HG02763 (cell line): ENCODE measurements at regions not wholly inside any gene's neighbourhood (a gene's known extent, or its start where the extent isn't known, plus 50 kb on each side); places are given as distances from the start of the nearest gene placed in this dataset.

ENCODE experiments used
- ATAC-seq: cut with Tn5 transposase; IDR thresholded peaks from one replicate; pipeline ENCODE4 v1.9.1; 2021; ENCODE audit warnings: mild to moderate bottlenecking, moderate library complexity; ENCODE audit not compliant: unreplicated experiment

GRCh38 chr9:73548201-73548600 lies 396.5 kb downstream of the ANXA1 start:
- no peak for ATAC-seq

GRCh38 chr9:73549991-73550390 lies 398.3 kb downstream of the ANXA1 start:
- no peak for ATAC-seq

- ATAC-seq: no peak
Measured at GRCh38 chr9:73553295-73553694, 401.6 kb downstream of the ANXA1 start.

GRCh38 chr9:73558471-73558870 lies 406.8 kb downstream of the ANXA1 start:
- no peak for ATAC-seq

- ATAC-seq: no peak
Measured at GRCh38 chr9:73565026-73565425, 413.4 kb downstream of the ANXA1 start.

GRCh38 chr9:73565833-73566465 lies 414.3 kb downstream of the ANXA1 start:
- ATAC-seq: no peak

GRCh38 chr9:73566627-73567026 lies 415.0 kb downstream of the ANXA1 start:
- ATAC-seq: no peak

GRCh38 chr9:73573235-73573634 lies 421.6 kb downstream of the ANXA1 start:
- no peak for ATAC-seq

- ATAC-seq: no peak
Measured at GRCh38 chr9:73575101-73576060, 423.7 kb downstream of the ANXA1 start.

GRCh38 chr9:73577848-73578247 lies 426.2 kb downstream of the ANXA1 start:
- no peak for ATAC-seq

GRCh38 chr9:73579823-73580222 lies 428.2 kb downstream of the ANXA1 start:
- no peak for ATAC-seq

GRCh38 chr9:73583576-73583975 lies 431.9 kb downstream of the ANXA1 start:
- no peak for ATAC-seq

GRCh38 chr9:73595036-73595545 lies 443.4 kb downstream of the ANXA1 start:
- ATAC-seq: no peak

GRCh38 chr9:73596321-73596720 lies 444.7 kb downstream of the ANXA1 start:
- no peak for ATAC-seq

GRCh38 chr9:73597039-73597438 lies 445.4 kb downstream of the ANXA1 start:
- ATAC-seq: no peak

GRCh38 chr9:73597771-73598170 lies 446.1 kb downstream of the ANXA1 start:
- no peak for ATAC-seq

GRCh38 chr9:73609381-73609780 lies 457.7 kb downstream of the ANXA1 start:
- no peak for ATAC-seq

- no peak for ATAC-seq
Measured at GRCh38 chr9:73611032-73611431, 459.4 kb downstream of the ANXA1 start.

- ATAC-seq: no peak
Measured at GRCh38 chr9:73613092-73613701, 461.5 kb downstream of the ANXA1 start.

- no peak for ATAC-seq
Measured at GRCh38 chr9:73615557-73615956, 463.9 kb downstream of the ANXA1 start.

- no peak for ATAC-seq
Measured at GRCh38 chr9:73617586-73617985, 465.9 kb downstream of the ANXA1 start.

- no peak for ATAC-seq
Measured at GRCh38 chr9:73640971-73641370, 489.3 kb downstream of the ANXA1 start.
